Upper lobe of right lung (tissue), 1 donor: ENCODE measurements at regions not wholly inside any gene's neighbourhood (a gene's known extent, or its start where the extent isn't known, plus 50 kb on each side); places are given as distances from the start of the nearest gene placed in this dataset.

ENCODE experiments used
- ATAC-seq: fragments of 200-7000 bp; cut with Tn5 transposase; one replicate; pipeline ENCODE4 v1.9.1; 2020; ENCODE audit warnings: mild to moderate bottlenecking, moderate library complexity
- DNase-seq: peaks from one replicate; pipeline ENCODE4 v3.0.0-alpha.2; 2020
- H3K27ac ChIP-seq: fragments of 200-600 bp; one replicate; pipeline ENCODE4 v1.8.0; 2022
- H3K27me3 ChIP-seq: fragments of 200-600 bp; one replicate; pipeline ENCODE4 v1.8.0; 2022; ENCODE audit warnings: mild to moderate bottlenecking
- H3K36me3 ChIP-seq: fragments of 200-600 bp; one replicate; pipeline ENCODE4 v1.8.0; 2022
- H3K4me1 ChIP-seq: fragments of 200-600 bp; one replicate; pipeline ENCODE4 v1.8.0; 2022
- H3K4me3 ChIP-seq: fragments of 200-600 bp; one replicate; pipeline ENCODE4 v1.8.0; 2022; ENCODE audit warnings: mild to moderate bottlenecking
- H3K9me3 ChIP-seq: fragments of 200-600 bp; one replicate; pipeline ENCODE4 v1.8.0; 2022
- intact Hi-C: fragments of 100-400 bp; cut with DNase I; formaldehyde crosslinking; loops from one replicate; pipeline ENCODE4 v1.11.0; 2022
- TF ChIP-seq, protein P1 (sequence below): fragments of 200-600 bp; IDR thresholded peaks from one replicate; pipeline ENCODE4 v1.8.0; 2022; ENCODE audit warnings: antibody characterized with exemption
- donor health status: DM: no; HTN: yes; CAD: no; lungs with severe emphysema.

DNA sequence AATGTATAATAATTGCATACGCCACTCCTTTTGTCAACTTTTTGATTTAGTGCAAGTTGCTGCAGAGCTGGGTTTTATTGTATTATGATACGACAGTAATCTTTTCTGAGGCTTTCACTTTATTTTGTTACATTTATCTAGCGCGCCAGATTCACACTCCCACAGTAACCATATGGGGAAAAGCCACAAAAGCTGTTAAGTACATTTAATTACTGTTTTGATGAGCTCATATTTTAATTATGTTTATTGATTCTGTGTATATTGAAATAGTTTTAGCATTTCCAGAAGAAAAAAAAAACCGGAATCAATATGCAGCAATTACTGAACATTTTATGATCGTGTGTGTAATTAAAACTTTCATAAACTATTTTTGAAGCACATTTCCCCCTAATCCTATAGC, 118.5 kb downstream of the RAB11FIP2 start:
- TF ChIP-seq, protein P1, sequence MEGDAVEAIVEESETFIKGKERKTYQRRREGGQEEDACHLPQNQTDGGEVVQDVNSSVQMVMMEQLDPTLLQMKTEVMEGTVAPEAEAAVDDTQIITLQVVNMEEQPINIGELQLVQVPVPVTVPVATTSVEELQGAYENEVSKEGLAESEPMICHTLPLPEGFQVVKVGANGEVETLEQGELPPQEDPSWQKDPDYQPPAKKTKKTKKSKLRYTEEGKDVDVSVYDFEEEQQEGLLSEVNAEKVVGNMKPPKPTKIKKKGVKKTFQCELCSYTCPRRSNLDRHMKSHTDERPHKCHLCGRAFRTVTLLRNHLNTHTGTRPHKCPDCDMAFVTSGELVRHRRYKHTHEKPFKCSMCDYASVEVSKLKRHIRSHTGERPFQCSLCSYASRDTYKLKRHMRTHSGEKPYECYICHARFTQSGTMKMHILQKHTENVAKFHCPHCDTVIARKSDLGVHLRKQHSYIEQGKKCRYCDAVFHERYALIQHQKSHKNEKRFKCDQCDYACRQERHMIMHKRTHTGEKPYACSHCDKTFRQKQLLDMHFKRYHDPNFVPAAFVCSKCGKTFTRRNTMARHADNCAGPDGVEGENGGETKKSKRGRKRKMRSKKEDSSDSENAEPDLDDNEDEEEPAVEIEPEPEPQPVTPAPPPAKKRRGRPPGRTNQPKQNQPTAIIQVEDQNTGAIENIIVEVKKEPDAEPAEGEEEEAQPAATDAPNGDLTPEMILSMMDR, result no peak
- H3K27me3 ChIP-seq, result no peaks in the 10 kb centered on the region
- H3K36me3 ChIP-seq, result no peaks in the 10 kb centered on the region
- no peaks in the 10 kb centered on the region for H3K4me1 ChIP-seq
- intact Hi-C loops, result no loop called here
- no peak for DNase-seq
- no peak for ATAC-seq
- no peak overlapping the region for H3K4me3 ChIP-seq
- no peaks in the 10 kb centered on the region for H3K9me3 ChIP-seq
- no peak overlapping the region for H3K27ac ChIP-seq

DNA sequence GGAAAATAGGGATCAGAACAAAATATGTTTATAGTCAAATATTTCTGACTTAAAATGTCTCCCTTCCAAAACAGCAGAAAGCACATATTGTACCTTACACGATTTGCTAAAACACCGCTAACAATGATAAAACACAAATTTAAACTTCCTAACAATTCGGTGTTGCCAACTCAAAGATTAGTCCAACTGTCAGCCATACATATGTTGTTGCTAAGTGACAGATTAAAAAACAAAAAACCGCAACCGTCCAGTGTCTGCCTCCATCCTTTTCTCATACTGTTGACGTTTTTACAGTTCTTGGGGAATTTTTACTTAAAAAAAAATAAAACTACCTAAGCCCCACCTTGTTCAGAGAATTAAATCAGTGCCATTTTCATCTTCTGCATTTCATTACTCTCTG, 118.0 kb downstream of the RAB11FIP2 start:
- Histone ChIP-seq H3K27me3 (no peaks in the 10 kb centered on the region), H3K4me3 (no peak overlapping the region), H3K36me3 (no peaks in the 10 kb centered on the region), H3K27ac (no peak overlapping the region), H3K4me1 (no peaks in the 10 kb centered on the region), H3K9me3 (no peaks in the 10 kb centered on the region)
- TF ChIP-seq, protein P1, result no peak
- intact Hi-C loops, result no loop called here
- ATAC-seq (no peak), DNase-seq (no peak)

DNA sequence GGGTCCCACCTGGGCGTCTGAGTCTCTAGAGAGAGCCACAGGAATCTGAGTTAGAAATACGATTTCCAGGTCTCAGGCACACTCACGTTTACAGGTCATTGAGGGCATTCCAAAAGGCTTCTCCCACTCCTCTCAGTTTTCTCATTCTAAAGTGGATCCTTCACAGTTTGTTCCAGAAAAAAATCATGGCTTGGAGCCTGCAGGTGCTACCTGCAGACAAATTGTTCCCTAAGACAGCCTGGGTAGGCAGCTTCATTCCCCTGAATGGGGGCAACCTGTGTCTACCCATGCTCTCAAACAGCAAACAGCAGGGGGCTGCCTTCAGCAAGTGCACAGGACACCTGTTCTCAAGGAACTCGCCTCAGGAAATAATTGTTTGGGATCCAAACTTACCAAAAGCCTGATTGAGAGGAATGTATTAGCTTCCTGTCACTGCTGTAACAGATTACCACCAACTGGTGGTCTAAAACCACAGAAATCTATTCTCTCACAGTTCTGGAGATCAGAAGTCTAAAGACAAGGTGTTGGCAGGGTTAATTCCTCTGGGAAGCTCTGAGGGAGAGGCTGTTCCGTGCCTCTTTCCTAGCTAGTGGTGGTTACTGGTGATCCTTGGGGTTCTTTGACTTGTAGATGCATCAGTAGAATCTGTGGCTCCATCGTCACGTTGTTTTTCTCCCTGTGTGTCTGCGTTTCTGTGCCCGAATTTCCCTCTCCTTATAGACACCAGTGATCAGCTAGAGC, 117.2 kb downstream of the RAB11FIP2 start:
- TF ChIP-seq, protein P1, result no peak
- Histone ChIP-seq H3K27ac (no peak overlapping the region), H3K4me3 (no peak overlapping the region), H3K27me3 (no peaks in the 10 kb centered on the region), H3K4me1 (no peaks in the 10 kb centered on the region), H3K9me3 (no peaks in the 10 kb centered on the region), H3K36me3 (no peaks in the 10 kb centered on the region)
- no peak for DNase-seq
- no peak for ATAC-seq
- intact Hi-C loops, result no loop called here

DNA sequence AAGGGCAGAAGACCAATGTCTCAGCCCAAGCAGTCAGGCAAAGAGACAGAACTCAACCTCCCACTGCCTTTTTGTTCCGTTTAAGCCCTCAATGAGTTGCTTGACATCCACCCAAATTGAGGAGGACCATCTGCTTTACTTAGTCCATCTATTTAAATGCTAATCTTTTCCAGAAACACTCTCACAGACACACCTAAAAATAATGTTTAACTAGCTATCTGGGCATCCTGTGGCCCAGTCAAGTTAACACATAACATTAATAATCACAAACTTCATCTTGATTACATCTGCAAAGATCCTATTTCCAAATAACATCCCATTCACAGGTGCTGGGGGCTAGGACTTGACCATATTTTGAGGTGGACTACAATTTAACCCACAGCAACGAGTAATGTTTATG, 115.7 kb downstream of the RAB11FIP2 start:
- DNase-seq (no peak), ATAC-seq (no peak)
- H3K4me3 ChIP-seq, result no peak overlapping the region
- H3K9me3 ChIP-seq, result no peaks in the 10 kb centered on the region
- H3K27me3 ChIP-seq, result no peaks in the 10 kb centered on the region
- H3K27ac ChIP-seq, result no peak overlapping the region
- no peaks in the 10 kb centered on the region for H3K36me3 ChIP-seq
- intact Hi-C loops, result no loop called here
- TF ChIP-seq, protein P1, result no peak
- H3K4me1 ChIP-seq, result no peaks in the 10 kb centered on the region

DNA sequence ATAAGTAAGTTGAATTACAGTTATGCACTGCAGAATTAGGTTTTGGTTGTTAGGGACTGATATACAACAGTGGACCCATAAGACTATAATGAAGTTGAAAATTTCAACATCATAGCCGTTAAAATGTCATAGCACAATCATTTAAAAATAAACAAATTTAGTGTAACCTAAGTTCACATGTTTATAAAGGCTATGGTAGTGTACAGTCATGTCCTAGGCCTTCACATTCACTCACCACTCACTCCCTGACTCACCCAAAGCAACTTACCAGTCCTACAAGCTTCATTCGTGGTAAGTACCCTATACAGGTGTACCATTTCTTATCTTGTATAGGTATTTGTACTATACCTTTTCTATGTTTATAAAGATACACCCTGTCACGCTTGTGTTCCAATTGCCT, 113.7 kb downstream of the RAB11FIP2 start:
- intact Hi-C loops, result no loop called here
- DNase-seq (no peak), ATAC-seq (no peak)
- Histone ChIP-seq H3K27me3 (no peaks in the 10 kb centered on the region), H3K36me3 (no peaks in the 10 kb centered on the region), H3K27ac (no peak overlapping the region), H3K4me3 (no peak overlapping the region), H3K9me3 (no peaks in the 10 kb centered on the region), H3K4me1 (no peaks in the 10 kb centered on the region)
- TF ChIP-seq, protein P1, result no peak

DNA sequence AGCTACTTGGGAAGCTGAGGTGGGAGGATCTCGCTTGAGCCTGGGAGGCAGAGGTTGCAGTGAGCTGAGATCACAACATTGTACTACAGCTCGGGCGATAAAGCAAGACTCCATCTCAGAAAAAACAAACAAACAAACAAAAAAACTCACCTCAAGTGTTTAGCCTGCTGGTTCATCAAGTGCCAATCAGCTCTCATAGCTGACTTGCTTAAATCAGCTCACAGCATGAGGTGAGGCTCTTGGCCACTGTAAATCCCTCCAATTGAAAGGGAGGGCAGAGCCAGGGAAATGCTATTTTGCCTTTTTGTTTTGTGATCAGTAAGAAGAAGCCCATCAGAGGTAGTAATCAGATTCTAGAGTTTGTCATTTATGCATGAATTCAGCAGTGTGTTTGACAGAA, 112.3 kb downstream of the RAB11FIP2 start:
- intact Hi-C loops, result no loop called here
- no peak for DNase-seq
- H3K27ac ChIP-seq, result no peak overlapping the region
- TF ChIP-seq, protein P1, result no peak
- H3K4me1 ChIP-seq, result no peaks in the 10 kb centered on the region
- H3K36me3 ChIP-seq, result no peaks in the 10 kb centered on the region
- ATAC-seq, result no peak
- H3K9me3 ChIP-seq, result no peaks in the 10 kb centered on the region
- no peaks in the 10 kb centered on the region for H3K27me3 ChIP-seq
- no peak overlapping the region for H3K4me3 ChIP-seq
